PC-3 (cell line): ENCODE measurements at regions not wholly inside any gene's neighbourhood (a gene's known extent, or its start where the extent isn't known, plus 50 kb on each side); places are given as distances from the start of the nearest gene placed in this dataset.

Source experiments
- ATAC-seq: fragments of 200-7000 bp; cut with Tn5 transposase; 2 replicates; pipeline ENCODE4 v1.9.1; 2020; ENCODE audit warnings: mild to moderate bottlenecking, moderate library complexity
- BruUV-seq: library from RNA; stranded (reverse); fragments of 400-500 nt; replicated peaks from 2 replicates; lab custom pipeline; 2021; lab: Mats Ljungman, UMichigan
- CTCF ChIA-PET: fragments of 300-600 bp; sonication (Branson Sonifier 250); formaldehyde crosslinking; loops from one replicate; lab custom pipeline; 2022; ENCODE audit warnings: antibody characterized with exemption; lab: Charles Lee
- POLR2A ChIA-PET: fragments of 300-600 bp; sonication (Branson Sonifier 250); formaldehyde crosslinking; loops from one replicate; lab custom pipeline; 2022; ENCODE audit warnings: antibody characterized with exemption; ENCODE audit not compliant: unreplicated experiment; lab: Charles Lee
- DNase-seq: peaks from one replicate; pipeline ENCODE4 v3.0.0-alpha.2; 2015
- H2AFZ ChIP-seq: fragments of 300-600 bp; sonication (generic); 2 replicates; pipeline ENCODE4 v1.6.0; 2016; ENCODE audit warnings: antibody characterized with exemption, low read length
- H3F3A ChIP-seq: fragments of 300-600 bp; sonication (generic); one replicate; pipeline ENCODE4 v1.6.0; 2017; ENCODE audit warnings: antibody characterized with exemption, low read length, control low read depth, mild to moderate bottlenecking; ENCODE audit not compliant: unreplicated experiment
- H3K27ac ChIP-seq: fragments of 300-600 bp; sonication (generic); 2 replicates; pipeline ENCODE4 v1.5.1; 2016; ENCODE audit warnings: mild to moderate bottlenecking, low read length
- H3K27me3 ChIP-seq: fragments of 300-600 bp; sonication (generic); 2 replicates; pipeline ENCODE4 v1.6.1; 2016; ENCODE audit warnings: low read length, mixed read lengths
- H3K36me3 ChIP-seq: fragments of 300-600 bp; sonication (generic); 2 replicates; pipeline ENCODE4 v1.6.1; 2016; ENCODE audit warnings: low read depth, mixed run types, low read length, mixed read lengths
- H3K4me1 ChIP-seq: fragments of 300-600 bp; sonication (generic); 2 replicates; pipeline ENCODE4 v1.5.1; 2016; ENCODE audit warnings: low read length; ENCODE audit not compliant: insufficient read depth
- H3K4me2 ChIP-seq: fragments of 300-600 bp; sonication (generic); 2 replicates; pipeline ENCODE4 v1.6.0; 2016; ENCODE audit warnings: low read length
- H3K4me3 ChIP-seq: fragments of 300-600 bp; sonication (generic); 2 replicates; pipeline ENCODE4 v1.5.1; 2016; ENCODE audit warnings: mild to moderate bottlenecking, low read length, mixed read lengths
- H3K79me2 ChIP-seq: fragments of 300-600 bp; sonication (generic); 2 replicates; pipeline ENCODE4 v1.6.1; 2017; ENCODE audit warnings: low read length, mixed read lengths
- H3K9ac ChIP-seq: fragments of 300-600 bp; sonication (generic); 2 replicates; pipeline ENCODE4 v1.6.0; 2016; ENCODE audit warnings: mild to moderate bottlenecking, low read length
- H3K9me2 ChIP-seq: fragments of 300-600 bp; sonication (generic); replicated peaks from 2 replicates; pipeline ENCODE4 v1.6.1; 2016; ENCODE audit warnings: mixed run types, low read length, mixed read lengths
- H3K9me3 ChIP-seq: fragments of 300-600 bp; sonication (generic); 2 replicates; pipeline ENCODE4 v1.6.1; 2016; ENCODE audit warnings: low read length, mixed read lengths
- H4K20me1 ChIP-seq: fragments of 300-600 bp; sonication (generic); 2 replicates; pipeline ENCODE4 v1.6.1; 2016; ENCODE audit warnings: low read length, mixed read lengths
- CTCF ChIP-seq: fragments of 300-600 bp; sonication (generic); conservative IDR thresholded peaks from 2 replicates; pipeline ENCODE4 v1.5.1; 2017; ENCODE audit warnings: antibody characterized with exemption, low read depth, mild to moderate bottlenecking, low read length
- EZH2 ChIP-seq: fragments of 300-600 bp; sonication (generic); IDR thresholded peaks from one replicate; pipeline ENCODE4 v1.6.1; 2017; ENCODE audit warnings: antibody characterized with exemption, mild to moderate bottlenecking, low read length; ENCODE audit not compliant: unreplicated experiment
- EZH2phosphoT487 ChIP-seq: fragments of 300-600 bp; sonication (generic); IDR thresholded peaks from 2 replicates; pipeline ENCODE4 v1.6.1; 2018; ENCODE audit warnings: mild to moderate bottlenecking, antibody characterized with exemption, low read length, borderline replicate concordance
- intact Hi-C: fragments of 100-400 bp; cut with micrococcal nuclease; formaldehyde crosslinking; loops from 2 replicates; pipeline ENCODE4 v1.9.0; 2023

GRCh38 chr11:116422956-116423600 is 349.7 kb downstream of the BUD13 start:
- no TSS peak for BruUV-seq
- H3K27me3 ChIP-seq: peaks cover 6% of the 10 kb centered on the region
- no peaks in the 10 kb centered on the region for H3K79me2 ChIP-seq
- no peaks in the 10 kb centered on the region for H3F3A ChIP-seq
- H3K9me2 ChIP-seq: no peaks in the 10 kb centered on the region
- H2AFZ ChIP-seq: no peak overlapping the region
- ChIA-PET CTCF (no interaction called here), POLR2A (no interaction called here)
- ATAC-seq (no peak), DNase-seq (no peak)
- H3K9me3 ChIP-seq: no peaks in the 10 kb centered on the region
- no peak overlapping the region for H3K9ac ChIP-seq
- intact Hi-C loops: no loop called here
- H3K4me2 ChIP-seq: no peak overlapping the region
- H3K4me1 ChIP-seq: 0 out of 2 replicates have a peak, but pooled peaks cover 2% of the 10 kb centered on the region
- no peak for TF ChIP-seq EZH2
- no peak for TF ChIP-seq CTCF
- TF ChIP-seq EZH2phosphoT487: no peak
- no peak overlapping the region for H3K27ac ChIP-seq
- H3K4me3 ChIP-seq: no peak overlapping the region
- no peaks in the 10 kb centered on the region for H3K36me3 ChIP-seq
- H4K20me1 ChIP-seq: no peaks in the 10 kb centered on the region

- no peaks in the 10 kb centered on the region for H4K20me1 ChIP-seq
- H3K36me3 ChIP-seq: no peaks in the 10 kb centered on the region
- H3K27me3 ChIP-seq: peaks cover 6% of the 10 kb centered on the region
- no peaks in the 10 kb centered on the region for H3K9me2 ChIP-seq
- no peak overlapping the region for H3K4me3 ChIP-seq
- POLR2A ChIA-PET: no interaction called here
- intact Hi-C loops: no loop called here
- H3K27ac ChIP-seq: no peak overlapping the region
- no TSS peak for BruUV-seq
- no peaks in the 10 kb centered on the region for H3F3A ChIP-seq
- H3K9me3 ChIP-seq: no peaks in the 10 kb centered on the region
- no peaks in the 10 kb centered on the region for H3K79me2 ChIP-seq
- CTCF ChIA-PET: no interaction called here
- no peak for TF ChIP-seq EZH2phosphoT487
- no peak for TF ChIP-seq EZH2
- no peak for TF ChIP-seq CTCF
- no peak for DNase-seq
- no peak for ATAC-seq
- no peak overlapping the region for H3K4me2 ChIP-seq
- no peak overlapping the region for H2AFZ ChIP-seq
- no peak overlapping the region for H3K9ac ChIP-seq
- 0 out of 2 replicates have a peak, but pooled peaks cover 2% of the 10 kb centered on the region for H3K4me1 ChIP-seq
Measured at GRCh38 chr11:116422556-116422955, 350.2 kb downstream of the BUD13 start.

GRCh38 chr11:116421529-116422185 is 351.1 kb downstream of the BUD13 start:
- no peaks in the 10 kb centered on the region for H3K9me2 ChIP-seq
- H4K20me1 ChIP-seq: no peaks in the 10 kb centered on the region
- H3K36me3 ChIP-seq: no peaks in the 10 kb centered on the region
- DNase-seq (no peak), ATAC-seq (no peak)
- ChIA-PET POLR2A (no interaction called here), CTCF (no interaction called here)
- H3K27me3 ChIP-seq: peaks cover 9% of the 10 kb centered on the region
- intact Hi-C loops: no loop called here
- no peak overlapping the region for H3K4me3 ChIP-seq
- H3K4me2 ChIP-seq: no peak overlapping the region
- 0 out of 2 replicates have a peak, but pooled peaks cover 2% of the 10 kb centered on the region for H3K4me1 ChIP-seq
- H3K9ac ChIP-seq: no peak overlapping the region
- H3F3A ChIP-seq: no peaks in the 10 kb centered on the region
- no peak overlapping the region for H2AFZ ChIP-seq
- H3K9me3 ChIP-seq: no peaks in the 10 kb centered on the region
- no peaks in the 10 kb centered on the region for H3K79me2 ChIP-seq
- no TSS peak for BruUV-seq
- H3K27ac ChIP-seq: no peak overlapping the region
- TF ChIP-seq CTCF (no peak), EZH2 (no peak), EZH2phosphoT487 (no peak)
